Colon (tissue), 2 donors: ENCODE measurements at regions not wholly inside any gene's neighbourhood (a gene's known extent, or its start where the extent isn't known, plus 50 kb on each side); places are given as distances from the start of the nearest gene placed in this dataset.

Experiments used
- FAIRE-seq: peaks from 2 replicates; lab custom pipeline; 2012; peaks lifted over from hg19 to GRCh38; lab: Jason Lieb, UNC
- donor health status: control.
- donor health status: control.

DNA sequence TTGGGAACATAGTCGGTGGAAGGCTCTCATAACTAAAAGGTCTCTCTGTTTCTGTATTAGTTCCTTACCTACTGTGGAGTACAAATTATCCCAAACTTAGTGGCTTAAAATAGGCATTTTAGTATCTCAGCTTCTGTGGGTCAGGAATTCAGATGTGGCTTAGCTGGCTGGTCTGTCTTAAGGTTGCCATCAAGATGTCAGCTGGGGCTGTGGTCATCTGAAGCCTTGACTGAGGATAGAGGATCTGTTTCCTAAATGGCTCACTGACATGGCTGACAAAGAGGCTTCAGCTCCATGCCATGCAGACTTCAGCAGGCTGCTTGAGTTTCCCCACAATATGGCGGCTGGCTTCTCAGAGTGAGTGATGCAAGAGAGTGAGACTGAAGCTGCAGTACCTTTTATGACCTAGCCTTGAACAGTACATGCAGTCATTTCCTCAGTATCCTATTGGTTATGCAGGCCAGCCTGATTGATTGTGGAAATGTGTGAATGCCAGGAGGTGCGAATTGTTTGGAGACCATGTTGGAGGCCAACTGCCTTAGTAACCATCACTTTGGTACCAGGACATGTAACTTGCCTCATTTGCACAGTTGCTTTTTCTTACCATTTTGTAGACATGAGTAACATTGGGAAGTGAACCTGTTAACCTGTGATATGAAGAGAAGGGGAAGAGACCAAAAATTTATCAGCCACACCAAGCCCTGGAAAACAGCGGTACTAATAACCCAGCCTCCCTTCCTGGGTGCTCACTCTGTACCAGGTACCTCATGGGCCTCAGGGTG, 152.8 kb upstream of the IER5L start:
- FAIRE-seq: no peak

DNA sequence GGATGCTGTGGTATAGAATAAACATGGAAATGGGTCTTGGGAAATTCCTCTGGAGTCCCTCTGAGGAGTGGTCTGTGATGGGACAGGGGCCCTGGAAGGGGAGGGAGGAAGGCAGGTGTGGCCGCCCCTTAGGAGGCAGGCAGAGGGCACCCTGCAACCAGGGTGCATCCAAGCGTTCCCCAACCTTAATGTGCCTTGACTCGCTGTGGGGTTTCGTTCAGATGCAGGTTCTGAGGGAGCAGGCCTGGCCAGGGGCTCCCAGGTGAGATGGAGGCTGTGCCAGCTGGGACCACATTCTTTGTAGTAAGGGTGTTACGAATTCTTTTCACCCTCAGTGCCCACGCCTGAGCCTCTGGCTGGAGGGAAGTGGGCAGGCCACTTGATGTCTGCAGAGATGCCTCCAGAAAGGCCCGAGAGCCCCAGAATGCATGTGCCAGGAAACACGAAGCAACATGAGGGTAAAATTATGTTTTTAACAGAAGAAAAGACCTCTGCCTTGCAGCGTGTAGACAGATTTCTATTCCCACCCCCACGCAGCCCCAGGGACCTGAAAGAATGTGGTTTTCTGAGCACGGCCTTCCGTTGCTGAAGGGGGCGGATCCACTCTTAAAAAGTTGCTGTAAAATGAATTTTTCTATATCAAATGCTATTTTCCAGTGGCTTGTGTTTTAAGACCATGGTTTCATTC, 150.4 kb upstream of the IER5L start:
- FAIRE-seq: no peak

DNA sequence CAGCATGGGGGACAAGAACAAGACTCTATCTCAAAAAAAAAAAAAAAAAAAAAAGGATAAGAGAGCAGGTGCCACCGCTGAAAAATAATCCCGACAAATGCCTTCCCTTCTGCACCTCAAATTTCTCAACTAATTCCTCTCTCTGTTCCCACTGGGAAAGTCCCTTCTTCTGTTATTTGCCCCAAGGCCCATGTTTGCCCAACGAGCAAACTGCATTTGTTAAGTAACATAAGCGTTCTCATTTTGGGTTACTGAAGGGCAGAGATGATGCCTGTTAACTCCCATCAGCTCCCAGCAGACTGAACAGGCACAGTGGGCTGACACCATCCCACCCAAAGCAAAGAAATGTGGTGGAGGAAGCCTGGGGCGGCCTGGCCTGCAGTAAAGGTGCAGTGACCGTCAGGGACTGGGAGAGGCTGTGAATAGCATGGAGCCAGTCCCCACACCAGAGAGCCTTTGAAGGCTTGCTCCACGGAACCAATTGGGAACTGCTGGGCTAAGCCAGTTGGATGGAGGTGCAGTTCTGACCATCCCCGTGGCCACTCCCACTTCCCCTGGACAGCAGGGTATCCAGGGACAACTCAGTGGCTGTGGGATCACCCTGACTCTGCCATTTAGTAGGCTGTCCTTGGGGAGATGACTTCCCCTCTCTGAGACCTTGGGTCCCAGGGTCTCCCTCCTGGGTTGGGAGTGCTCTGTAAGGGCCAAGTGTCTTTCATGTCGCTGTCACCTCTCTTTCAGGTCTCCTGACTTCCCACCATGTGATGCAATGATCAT, 149.7 kb upstream of the IER5L start:
- FAIRE-seq: no peak

DNA sequence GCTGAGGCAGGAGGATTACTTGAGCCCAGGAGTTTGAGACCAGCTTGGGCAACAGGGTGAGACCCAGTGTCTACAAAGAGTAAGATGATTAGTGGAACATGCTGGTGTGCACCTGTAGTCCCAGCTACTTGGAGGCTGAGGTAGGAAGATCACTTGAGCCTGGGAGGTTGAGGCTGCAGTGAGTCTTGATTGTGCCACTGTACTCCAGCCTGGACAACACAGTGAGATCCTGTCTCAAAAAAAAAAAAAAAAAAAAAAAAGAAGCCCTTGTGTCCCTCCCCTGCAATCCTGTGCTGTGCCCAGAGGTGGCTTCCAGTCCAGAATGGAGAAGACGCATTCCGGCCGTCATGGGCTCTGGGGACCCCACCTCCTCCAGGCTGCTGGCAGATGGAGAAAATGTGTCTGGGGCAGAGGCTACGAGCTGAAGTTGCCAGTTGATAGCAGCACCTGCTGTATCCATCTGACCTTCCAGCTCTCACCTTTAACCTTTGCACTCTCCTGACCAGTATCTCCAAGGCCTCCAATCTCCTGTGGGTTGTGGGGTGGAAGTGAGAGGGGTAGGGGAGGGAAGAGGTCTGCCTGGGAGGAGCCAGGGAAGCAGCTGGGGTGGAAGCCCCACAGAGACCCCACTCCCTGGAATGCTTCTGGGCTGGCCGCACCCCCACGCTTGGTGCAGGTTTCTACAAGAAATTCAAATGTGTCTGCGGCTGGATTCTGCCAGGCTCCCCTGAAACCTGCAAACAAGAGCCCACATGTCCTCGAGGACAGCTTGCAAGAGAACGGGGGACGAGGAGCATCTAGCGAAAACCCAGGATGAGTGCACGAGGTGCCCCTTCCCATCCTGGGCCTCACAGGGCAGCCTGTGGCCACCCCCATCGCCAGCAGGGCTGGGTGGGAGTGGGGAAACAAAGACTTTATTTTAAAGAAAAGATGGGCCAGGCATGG, 148.3 kb upstream of the IER5L start:
- FAIRE-seq: no peak

DNA sequence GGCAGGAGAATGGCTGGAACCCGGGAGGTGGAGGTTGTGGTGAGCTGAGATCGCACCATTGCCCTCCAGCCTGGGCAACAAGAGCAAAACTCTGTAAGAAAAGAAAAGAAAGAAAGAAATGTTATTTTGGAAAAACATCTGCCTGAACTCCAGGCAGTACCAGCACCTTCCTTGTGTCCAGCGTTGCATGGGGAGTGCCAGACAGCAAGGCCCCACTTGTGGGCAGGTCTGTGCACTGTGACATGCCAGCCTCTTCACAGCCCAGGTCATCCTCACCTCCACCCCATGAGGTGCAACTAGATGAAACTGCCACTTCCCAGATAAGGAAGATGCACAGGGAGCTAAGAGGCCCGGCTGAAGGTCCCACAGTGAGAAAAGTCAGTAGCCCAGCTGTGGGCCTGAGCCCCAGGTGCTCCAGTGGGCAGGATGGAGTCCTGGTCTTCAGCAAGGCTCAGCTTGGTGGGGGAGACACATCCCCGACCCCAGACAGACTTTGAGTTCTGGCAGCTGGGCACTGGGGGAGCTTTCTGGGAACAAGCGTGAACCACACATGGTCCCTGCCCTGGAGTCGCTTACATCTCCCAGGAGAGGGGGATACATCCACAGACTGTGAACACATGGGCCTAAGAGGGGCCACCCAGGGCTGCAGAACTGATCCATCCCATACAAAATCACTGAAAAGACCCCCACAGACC, 146.9 kb upstream of the IER5L start:
- FAIRE-seq: no peak

DNA sequence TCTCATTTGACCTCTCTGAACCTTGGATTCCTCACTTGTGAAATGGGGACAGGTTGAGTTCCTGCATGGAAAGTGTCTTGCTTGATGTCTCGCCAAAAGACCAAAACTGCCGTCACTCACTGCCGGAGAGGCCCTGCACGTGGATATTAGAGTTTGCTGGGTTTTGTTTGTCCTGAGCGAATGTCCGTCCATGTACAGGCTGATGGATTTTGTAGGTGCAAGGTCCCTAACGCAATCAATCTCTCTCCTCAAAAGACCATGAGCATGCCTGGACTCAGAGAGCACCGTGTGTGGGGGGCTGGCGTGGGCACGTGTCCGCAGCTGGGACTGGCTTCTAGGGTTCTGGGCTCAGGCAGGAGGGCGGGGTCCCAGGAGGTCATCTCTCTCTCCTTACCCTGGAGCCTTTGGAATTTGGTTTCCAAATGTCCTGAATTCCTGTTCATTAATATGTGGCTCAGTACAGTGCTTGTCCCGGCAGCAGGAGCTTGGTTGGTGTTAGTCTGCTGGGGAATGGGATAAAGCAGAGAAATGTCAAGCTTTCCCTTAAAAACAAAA, 146.0 kb upstream of the IER5L start:
- no peak for FAIRE-seq

DNA sequence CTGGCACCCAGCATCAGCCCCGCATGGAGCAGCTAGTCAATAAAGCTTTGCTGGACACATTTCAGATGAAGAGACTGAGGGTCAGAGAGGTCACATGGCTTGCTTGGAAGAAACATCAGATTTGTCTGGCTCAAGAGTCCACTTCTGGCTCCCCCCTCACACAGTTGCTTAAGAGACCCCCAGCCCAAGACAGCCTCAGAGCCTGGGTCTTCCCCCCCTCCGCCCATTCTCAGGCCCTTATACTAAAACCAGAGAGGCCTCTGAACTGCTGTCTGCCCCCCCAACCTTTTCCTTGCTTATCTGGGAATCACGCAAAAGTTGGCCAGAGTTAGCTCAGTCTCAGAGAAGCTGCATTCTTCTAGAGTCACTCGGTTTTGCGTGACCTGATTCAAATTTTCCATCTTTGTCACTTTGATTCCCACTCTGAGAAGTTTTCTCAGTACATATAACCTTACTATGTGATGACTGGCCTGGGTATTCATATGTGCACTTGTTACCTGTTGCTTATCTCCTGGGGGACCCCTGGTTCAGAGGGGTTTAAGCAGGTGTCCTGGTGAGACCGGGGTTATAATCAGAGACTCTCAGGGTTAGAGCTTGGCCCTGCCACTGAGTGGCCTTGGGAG, 145.4 kb upstream of the IER5L start:
- no peak for FAIRE-seq

DNA sequence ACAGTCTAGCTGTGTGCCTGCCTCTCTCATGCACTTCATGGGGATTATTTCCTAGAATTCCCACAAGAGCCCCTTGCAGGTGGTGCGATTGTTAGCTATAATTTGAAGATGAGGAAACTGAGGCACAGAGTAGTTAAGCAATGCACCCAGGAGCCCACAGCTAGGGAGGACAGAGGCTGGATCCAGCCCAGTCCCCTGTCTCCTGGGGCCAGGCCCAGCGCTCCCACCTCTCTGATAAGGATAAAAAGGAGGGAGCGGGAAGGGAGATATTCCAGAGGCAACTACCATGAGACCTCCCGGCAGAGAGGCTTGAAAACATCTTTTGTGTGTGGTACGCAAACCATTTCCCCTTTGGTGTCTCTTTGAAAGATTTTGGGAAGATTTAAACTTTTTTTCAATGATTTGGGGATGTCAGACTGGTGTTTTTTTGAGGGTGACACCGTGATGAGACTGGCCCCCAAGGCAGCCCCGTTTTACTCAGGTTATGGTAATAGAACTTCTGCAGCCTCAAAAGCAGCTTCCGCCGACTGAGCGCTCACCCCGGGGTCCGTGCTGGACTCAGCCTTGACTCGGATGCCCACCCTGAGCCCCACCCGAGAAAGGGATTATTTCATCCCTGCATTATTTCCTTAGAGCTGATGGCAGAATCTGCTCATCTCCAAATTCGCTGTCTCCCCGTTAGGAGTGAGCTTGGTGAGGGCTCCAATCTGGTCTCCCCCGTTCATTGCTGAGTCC, 144.7 kb upstream of the IER5L start:
- no peak for FAIRE-seq

DNA sequence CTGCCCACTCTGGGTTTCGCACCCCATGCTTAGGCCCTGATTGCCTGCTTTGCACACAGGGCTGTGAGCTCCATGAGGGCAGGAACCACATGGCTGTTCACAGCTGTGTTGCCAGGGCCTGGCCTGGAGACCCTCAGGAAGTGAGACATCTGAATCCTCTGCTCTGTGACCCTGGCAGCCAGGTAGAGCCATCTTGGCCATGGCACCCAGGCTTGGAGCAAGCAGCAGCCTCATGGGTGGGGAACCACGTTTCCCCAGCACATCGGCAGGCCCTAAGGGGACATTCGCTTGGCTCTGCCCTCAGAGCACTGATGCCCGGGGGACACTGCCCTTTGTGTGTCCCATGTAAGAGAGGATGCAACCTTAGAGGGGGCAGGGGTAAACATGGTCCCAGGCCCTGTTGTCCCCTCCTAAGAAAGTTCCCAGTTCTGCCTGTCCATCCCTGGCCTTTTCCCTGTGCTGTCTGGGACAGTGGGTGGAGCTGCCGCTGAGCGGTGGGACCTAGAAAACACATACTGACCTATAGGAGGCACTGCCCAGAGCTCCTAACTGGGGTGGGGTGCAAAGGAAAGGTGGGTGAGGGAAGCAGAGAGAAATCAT, 144.1 kb upstream of the IER5L start:
- no peak for FAIRE-seq

DNA sequence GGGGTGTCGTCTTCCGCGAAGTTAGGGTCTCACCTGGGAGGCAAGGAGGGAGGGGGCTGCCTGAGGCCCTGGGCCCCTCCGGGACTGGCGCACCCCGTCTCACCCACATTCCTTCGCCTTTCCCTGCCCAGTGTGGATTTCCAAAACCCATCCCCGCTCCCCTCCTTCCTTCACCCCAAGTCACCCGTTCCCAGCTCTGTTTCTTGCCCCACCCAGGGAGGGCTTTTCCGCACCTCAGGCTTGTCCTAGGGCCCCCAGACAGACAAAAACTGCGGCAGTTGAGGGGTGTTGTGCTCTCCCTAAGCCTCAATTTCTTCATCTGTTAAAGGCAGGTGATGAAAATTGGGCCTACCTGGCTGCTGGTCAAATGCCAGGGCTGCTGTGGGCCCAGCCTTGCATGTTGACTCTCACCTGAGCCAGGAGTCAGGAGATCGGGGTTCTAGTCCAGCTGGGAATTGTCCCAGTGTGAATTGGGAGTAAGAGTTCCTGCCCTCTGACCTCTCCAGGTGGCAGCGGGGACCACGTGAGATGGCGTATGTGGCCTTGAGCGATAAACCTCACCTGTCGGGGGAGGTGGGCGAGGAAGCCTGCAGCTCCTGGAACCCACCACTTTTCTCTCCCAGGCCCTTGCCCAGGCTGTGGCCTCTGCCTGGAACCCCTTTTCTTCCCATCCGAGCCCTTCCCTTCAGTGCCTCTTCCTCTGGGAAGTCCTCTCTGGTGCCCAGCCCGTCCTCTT, 143.4 kb upstream of the IER5L start:
- no peak for FAIRE-seq

DNA sequence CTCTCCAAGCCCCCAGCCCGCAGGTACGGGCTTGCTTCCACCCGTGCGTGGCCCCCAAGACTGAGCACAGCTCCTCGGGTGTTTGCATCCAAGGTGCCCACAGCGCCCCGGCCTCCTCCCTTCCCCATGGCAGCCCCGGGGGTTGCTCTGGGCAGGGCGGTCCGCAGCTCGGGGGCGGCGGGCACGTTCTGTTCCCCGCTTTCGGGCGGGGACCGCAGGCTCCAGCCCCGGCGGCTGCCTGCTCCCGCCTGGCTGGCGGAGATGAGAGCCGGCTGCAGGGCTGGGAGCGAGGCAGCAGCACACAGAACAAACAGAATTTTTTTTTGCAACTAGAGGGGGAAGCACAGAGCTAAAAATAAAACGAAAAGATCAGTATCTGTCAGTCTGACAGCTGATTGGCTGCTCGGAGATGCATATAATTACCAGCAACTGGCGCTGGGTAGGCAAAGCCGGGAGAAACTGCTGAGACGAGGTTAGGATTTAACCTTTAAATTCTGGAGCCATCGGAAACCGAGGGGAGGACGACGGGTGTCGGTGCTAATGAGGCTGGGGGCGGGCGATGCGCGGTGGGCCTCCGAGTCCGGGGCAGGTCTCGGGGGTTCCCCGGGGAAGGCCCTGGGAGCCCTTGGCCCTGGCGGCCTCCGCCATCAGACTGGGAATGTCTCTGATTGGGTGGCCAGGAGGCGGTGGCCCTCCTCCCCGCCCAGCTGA, 142.7 kb upstream of the IER5L start:
- no peak for FAIRE-seq

DNA sequence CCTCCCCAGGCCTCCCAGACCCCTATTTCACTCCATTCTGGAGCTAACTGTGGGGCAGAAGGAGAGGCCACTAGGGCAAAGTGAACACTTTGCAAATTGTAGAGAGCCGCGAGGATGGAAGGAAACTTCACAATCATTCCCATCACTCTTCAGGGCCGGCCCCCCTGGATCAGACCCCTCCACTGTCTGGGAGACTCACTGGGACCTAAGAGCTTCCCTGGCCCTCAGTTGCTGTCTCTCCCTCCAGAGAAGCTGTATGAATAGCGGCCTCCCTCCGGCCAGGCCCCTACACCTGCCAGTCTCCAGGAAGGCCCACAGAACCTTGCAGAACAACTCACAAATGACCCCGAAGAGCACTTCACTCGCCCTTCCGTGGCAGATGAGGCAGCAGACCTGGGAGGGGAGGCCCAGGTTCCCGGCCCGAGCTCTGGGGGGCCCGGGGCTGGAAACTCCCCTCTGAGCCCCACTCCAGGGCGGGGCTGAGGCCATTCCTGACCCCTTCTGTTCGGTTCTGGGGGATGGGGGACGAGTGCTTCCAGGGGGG, 141.9 kb upstream of the IER5L start:
- FAIRE-seq: no peak

DNA sequence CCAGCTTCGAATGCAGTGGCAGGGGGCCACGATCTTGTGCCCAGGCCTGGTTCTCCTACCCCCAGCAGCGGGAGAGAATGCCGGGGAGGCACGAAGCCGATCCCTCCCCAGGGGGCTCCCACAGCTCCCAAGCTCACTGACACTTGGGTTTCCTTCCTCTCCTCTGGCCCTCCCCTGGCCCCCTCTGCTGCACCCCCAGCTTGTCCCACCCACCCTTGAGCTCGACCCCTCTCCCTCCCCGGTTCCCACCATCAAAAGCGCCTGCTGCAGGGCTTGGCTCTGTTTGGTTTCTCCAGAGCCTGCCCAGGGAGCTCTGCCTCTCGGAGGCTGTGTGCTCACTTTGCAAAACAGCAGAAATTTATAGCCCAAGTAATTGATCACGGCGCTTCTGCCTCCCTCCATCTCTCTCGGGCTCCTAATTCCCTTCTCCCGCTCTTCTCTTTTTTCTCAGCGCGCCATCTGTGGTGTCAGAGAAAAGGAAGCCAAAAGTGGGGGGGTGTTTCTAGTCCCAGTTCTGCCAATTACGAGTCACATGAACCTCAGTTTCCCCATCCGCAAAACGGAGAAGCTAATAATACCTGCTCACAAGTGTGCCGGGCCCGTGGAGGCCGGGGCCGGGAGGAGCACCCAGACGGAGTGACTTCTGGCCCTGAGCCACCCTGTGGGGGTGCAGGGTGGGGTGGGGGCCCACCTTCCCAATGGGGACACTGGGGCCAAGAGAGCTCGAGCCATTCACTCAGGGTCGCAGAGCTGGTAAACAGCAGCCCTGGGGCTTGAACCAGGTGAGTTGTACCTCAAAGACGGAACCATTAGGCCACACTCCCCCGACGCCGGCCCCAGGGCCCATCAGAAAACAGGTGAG, 141.2 kb upstream of the IER5L start:
- no peak for FAIRE-seq

DNA sequence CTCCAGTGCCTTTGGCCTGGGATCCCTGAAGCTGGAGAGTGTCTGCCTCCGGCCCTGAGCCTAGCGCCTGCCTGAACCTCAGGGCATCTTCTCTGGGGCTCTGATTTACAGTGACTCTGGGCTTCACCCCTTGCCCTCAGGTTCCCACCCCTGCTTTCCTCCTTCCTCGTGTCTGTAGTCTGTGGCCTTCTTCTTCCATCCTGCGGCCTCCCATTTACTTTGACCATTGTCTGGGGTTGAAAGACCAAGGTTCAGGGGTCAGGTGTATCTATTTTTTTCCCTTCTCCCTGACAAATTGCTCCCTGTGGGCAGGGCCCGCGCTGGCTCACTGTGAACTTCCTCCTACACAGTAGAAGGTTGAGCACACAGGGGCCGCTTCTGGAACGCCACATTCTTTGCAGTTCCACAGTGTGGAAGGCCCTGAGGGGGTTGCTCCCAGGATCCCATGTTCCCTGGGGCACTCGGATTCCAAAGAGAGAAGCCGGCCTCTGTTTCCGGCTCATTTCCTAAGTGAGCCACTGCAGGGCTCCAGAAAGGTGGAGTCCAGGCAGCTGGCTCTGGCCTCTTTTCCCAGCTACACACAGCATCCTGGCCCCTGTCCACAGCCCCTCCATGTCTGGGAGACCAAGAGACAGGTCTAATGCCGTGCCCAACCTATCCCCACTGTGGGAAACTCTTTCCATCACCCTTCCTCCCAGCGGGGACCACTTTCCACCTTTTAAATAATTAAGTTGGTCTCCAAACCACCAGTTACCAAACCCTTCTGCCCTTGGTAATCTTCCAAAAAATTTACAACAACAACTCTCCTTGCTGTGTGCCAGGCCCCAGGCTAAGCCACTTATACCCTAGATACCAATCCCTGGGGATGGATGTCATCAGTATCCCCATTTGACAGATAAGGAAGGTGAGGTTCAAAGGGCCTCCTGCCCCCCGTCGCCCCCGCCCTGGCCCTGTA, 140.3 kb upstream of the IER5L start:
- no peak for FAIRE-seq

DNA sequence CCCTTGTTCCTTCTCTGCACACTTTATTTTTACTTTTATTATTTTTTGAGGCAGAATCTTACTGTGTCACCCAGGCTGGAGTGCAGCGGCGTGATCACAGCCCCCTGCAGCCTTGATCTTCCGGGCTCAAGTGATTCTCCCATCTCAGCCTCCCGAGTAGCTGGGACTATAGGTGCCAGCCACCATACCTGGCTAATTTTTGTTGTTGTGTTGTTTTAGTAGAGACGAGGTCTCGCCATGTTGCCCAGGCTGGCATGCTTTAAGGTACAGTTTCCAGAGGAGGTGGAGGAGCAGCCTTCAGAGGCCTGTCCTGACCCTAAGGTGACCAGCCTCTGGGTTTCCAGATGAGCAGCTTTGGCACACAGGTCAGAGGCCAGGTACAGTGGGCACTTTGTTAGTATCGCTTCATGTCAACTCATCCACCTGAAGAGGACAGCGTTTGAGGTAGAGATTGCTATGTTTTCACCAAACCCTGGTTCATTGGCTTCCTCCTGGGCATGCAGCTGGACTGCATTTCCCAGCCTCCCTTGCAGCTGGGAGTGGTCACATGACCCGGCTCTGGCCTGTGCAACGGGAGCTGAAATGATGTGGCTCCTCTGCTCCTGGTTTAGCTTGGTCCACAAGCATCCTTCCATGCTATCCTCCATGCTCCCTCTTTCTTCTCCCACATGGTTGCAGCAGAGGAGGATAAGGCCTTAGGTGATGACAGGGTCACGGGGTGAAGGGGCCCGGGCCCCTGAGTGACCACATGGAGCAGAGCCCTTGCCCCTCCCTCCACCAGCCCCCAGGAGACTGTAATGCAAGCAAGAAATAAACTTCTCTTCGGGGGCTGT, 139.3 kb upstream of the IER5L start:
- no peak for FAIRE-seq
